ENCODE measurements at regions not wholly inside any gene's neighbourhood (a gene's known extent, or its start where the extent isn't known, plus 50 kb on each side); places are given as distances from the start of the nearest gene placed in this dataset.

GRCh38 chr1:114216431-114217173 lies 62.9 kb upstream of the SYT6 start:
- no peak for TF ChIP-seq FOS (IDR thresholded peaks at IDR 0.05; ENCODE audit: low read depth, low read length)
- TF ChIP-seq CEBPB (IDR thresholded peaks at IDR 0.05; ENCODE audit: low read depth, low read length): no peak
- no peak for TF ChIP-seq USF2 (IDR thresholded peaks at IDR 0.05; ENCODE audit: low read depth, low read length)
- TF ChIP-seq CTCF (conservative IDR thresholded peaks at IDR 0.05; ENCODE audit: low read depth, low read length): no peak
- TF ChIP-seq RCOR1 (IDR thresholded peaks at IDR 0.05; ENCODE audit: insufficient replicate concordance, low read length): no peak
- TF ChIP-seq RAD21 (IDR thresholded peaks at IDR 0.05; ENCODE audit: low read length): no peak
- no peak for TF ChIP-seq POLR2A (IDR thresholded peaks at IDR 0.05; ENCODE audit: low read depth, low read length)
- TF ChIP-seq MAFK (IDR thresholded peaks at IDR 0.05; ENCODE audit: low read depth, low read length): no peak
- no peak for TF ChIP-seq CHD1 (IDR thresholded peaks at IDR 0.05; ENCODE audit: low read depth, low read length)
- no peak for TF ChIP-seq SMC3 (IDR thresholded peaks at IDR 0.05; ENCODE audit: low read depth, low read length)
- TF ChIP-seq RFX5 (IDR thresholded peaks at IDR 0.05; ENCODE audit: low read depth, low read length): no peak
- TF ChIP-seq ELK1 (IDR thresholded peaks at IDR 0.05; ENCODE audit: borderline replicate concordance, low read depth, low read length): no peak
- no peak for TF ChIP-seq NFE2L2 (IDR thresholded peaks at IDR 0.05; ENCODE audit: low read depth, low read length)
- no peak for TF ChIP-seq MAZ (IDR thresholded peaks at IDR 0.05; ENCODE audit: borderline replicate concordance, low read depth, low read length)

All from IMR-90 (cell line).